Esophagus squamous epithelium (tissue), 4 donors: ENCODE measurements at regions not wholly inside any gene's neighbourhood (a gene's known extent, or its start where the extent isn't known, plus 50 kb on each side); places are given as distances from the start of the nearest gene placed in this dataset.

ENCODE experiments used
- CTCF ChIP-seq, 6 experiments: fragments of 450-650 bp in 4 of 6; fragments of 200-600 bp in 2 of 6; sonication (generic) in 2 of 6; IDR thresholded peaks; one replicate each; pipeline ENCODE4 v1.5.1; 2016 to 2019; ENCODE audit warnings: antibody characterized with exemption in 6 of 6, mild to moderate bottlenecking in 4 of 6, moderate library complexity in 4 of 6
- POLR2A ChIP-seq, 4 donors: fragments of 450-650 bp; IDR thresholded peaks; one replicate each; pipeline ENCODE4 v1.6.1; 2017; ENCODE audit warnings: antibody characterized with exemption in 4 of 4, mild to moderate bottlenecking in 4 of 4, moderate library complexity in 3 of 4

- TF ChIP-seq POLR2A (IDR thresholded peaks at IDR 0.05) (no peak), CTCF (IDR thresholded peaks at IDR 0.05) (no peak)
Measured at GRCh38 chr17:72510351-72511016, 389.7 kb downstream of the SOX9 start.
